GM21423 (cell line): ENCODE measurements at regions not wholly inside any gene's neighbourhood (a gene's known extent, or its start where the extent isn't known, plus 50 kb on each side); places are given as distances from the start of the nearest gene placed in this dataset.
"Not testable (repeated sequence)": the region's sequence is repeated elsewhere in the genome, so short reads cannot be mapped to it uniquely, and the experiment has no call there.

Source experiments
- ATAC-seq: cut with Tn5 transposase; IDR thresholded peaks from one replicate; pipeline ENCODE4 v1.9.1; 2021; ENCODE audit warnings: mild to moderate bottlenecking, moderate library complexity; ENCODE audit not compliant: unreplicated experiment

GRCh38 chr2:142585785-142586184 is 291.7 kb upstream of the KYNU start:
- ATAC-seq: peak; percentile 96

GRCh38 chr2:142582317-142582716 is 295.1 kb upstream of the KYNU start:
- no peak for ATAC-seq

GRCh38 chr2:142581491-142581890 is 296.0 kb upstream of the KYNU start:
- no peak for ATAC-seq

- no peak for ATAC-seq
Observed at GRCh38 chr2:142580691-142581090, 296.8 kb upstream of the KYNU start.

GRCh38 chr2:142575561-142575960 is 301.9 kb upstream of the KYNU start:
- no peak for ATAC-seq

DNA sequence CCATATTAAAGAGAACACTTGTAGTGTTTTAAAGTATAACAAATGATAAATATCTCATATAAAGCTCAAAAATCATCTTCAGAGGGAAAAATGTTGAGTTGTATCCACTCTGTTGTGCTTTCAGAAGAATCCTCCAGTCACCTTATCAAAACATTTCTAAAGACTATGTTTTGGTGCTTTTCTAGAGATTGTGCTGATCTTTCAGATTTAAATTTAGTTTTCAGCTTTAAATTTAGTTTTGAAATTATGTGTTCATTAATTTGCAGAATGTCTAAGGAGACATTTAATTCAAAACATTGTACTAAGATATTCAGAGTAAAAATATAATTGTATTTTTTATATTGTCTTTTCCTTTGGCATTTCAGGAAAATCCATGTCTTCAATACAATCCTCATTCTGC is 303.1 kb upstream of the KYNU start:
- no peak for ATAC-seq

- ATAC-seq: no peak
Observed at GRCh38 chr2:142572346-142573132, 304.9 kb upstream of the KYNU start.

DNA sequence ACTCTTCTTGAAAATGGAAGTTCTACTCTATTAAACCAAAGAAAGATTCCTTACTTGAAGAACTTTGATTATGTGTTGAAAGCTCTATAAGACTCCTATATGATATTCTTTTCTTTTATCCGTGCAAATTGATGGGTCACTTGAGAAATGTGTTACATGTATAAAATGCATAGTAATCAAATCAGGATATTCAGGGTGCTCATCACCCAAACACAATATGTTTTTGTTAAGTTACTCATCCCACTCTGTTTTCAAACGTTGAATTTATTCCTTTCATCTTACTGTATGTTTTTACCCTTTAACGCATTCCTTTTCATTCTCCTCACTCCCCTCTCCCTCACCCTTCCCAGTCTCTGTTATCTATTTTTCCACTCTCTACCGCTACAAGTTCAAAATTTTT is 305.5 kb upstream of the KYNU start:
- no peak for ATAC-seq

- no peak for ATAC-seq
Observed at GRCh38 chr2:142562900-142563299, 314.6 kb upstream of the KYNU start.

DNA sequence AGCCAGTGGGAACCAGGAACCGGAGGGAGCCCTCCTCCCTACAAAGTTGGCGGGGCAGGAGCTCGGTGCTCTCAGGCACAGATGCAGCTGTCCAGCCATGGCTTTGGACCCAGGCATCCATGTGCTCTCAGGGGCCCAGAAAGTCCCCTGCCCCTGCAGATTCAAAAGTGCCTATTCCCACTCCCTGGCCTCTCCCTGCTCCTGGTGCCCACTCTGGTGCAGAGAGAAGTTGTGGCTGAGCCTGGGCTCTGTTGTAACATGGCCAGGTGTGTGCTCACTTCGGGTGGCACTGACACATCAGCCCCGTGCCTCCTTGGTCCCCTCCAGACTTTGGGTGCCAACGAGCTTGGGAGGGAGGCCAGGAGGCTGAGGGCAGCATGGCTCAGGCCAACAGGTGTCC is 315.8 kb upstream of the KYNU start:
- ATAC-seq: no peak

- no peak for ATAC-seq
Observed at GRCh38 chr2:142557391-142557790, 320.1 kb upstream of the KYNU start.

DNA sequence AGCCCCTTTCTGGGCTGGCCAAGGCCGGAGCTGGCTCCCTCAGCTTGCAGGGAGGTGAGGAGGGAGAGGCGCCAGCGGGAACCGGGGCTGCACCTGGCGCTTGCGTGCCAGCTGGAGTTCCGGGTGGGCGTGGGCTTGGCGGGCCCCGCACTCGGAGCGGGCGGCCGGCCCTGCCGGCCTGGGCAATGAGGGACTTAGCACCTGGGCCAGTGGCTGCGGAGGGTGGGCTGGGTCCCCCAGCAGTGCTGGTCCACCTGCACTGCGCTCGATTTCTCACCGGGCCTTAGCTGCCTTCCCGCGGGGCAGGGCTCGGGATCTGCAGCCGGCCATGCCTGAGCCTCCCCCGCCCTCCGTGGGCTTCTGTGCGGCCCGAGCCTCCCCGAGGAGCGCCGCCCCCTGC is 331.5 kb upstream of the KYNU start:
- ATAC-seq: not testable (repeated sequence)

- ATAC-seq: no peak
Observed at GRCh38 chr2:142545036-142545435, 332.4 kb upstream of the KYNU start.

- ATAC-seq: no peak
Observed at GRCh38 chr2:142544173-142544572, 333.3 kb upstream of the KYNU start.

DNA sequence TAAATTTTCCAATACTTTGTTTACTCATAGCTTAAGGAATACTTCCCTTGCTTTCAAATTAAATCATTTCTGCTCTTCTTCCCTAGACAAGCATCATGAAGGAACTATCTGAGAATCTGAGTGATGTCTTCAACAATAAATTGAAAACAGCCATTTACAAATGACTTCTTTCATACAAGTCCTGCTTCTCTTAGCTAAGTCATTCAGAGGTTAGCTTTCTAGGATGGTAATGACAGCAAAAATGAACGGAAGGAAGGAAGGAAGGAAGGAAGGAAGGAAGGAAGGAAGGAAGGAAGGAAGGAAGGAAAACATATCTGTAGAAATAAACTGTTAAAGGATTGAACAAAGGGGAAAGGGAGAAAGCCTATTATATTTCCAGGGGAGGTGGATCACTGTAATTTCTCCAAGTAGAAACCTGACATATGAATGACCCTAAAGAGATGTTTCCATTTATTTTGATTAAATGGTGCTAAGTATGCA is 335.0 kb upstream of the KYNU start:
- no peak for ATAC-seq

- ATAC-seq: no peak
Observed at GRCh38 chr2:142536966-142537365, 340.5 kb upstream of the KYNU start.

GRCh38 chr2:142536492-142536891 is 341.0 kb upstream of the KYNU start:
- ATAC-seq: no peak

DNA sequence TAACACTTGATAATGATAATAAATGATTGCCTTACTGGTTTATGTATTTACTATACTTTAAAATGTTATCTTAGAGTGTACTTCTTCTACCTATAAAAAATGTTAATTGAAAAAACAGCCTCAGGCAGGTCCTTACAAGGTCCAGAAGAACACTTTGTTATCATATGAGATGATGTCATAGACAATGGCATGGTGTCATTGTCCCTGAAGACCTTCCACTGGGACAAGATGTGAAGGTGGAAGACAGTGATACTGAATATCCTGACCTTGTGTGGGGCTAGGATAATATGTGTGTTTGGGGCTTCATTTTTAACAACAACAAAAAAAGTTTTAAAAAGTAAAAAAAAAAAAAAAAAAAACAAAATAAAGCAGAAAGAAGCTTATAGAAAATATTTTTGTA is 342.2 kb upstream of the KYNU start:
- no peak for ATAC-seq

DNA sequence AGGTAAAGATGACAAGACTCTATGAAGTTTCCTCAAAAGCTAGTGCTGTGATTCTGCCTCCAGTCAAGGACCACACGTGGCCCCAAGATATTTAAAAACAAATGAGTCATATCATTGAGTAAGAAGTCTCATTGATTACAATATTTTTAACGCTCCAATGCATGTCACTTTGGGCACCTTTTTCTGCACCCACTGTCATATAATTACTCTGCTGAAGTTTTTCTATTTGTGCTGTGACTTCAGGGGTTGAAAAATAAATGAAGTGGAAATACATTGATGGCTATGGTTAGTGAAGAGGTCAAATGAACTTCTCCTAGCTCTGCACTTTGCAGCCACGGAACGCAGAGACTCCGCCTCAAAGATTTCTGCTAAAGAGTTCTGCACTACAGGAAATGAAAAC is 344.3 kb upstream of the KYNU start:
- no peak for ATAC-seq

GRCh38 chr2:142531377-142531776 is 346.1 kb upstream of the KYNU start:
- no peak for ATAC-seq

- ATAC-seq: no peak
Observed at GRCh38 chr2:142525720-142526119, 351.7 kb upstream of the KYNU start.

- ATAC-seq: no peak
Observed at GRCh38 chr2:142521492-142521891, 356.0 kb upstream of the KYNU start.

DNA sequence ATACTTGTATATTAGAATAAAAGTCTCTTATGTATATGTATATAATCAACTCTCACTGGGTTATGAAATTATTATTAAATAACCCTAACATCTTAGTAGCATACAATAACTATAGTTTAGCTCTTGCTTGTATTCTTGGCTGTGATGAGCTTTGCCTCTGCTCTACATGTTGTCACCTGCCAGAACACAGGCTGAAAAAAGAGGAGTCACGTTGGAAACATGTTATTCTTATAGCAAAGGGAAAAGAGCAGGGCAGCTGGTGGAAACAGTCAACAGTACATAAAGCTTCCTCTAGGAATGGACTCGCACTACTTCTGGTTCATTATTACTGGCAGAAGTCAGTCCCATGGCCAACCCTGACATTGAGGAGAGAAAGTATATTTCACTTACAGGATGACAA is 362.0 kb upstream of the KYNU start:
- ATAC-seq: no peak
